PC-9 (cell line): ENCODE measurements at regions not wholly inside any gene's neighbourhood (a gene's known extent, or its start where the extent isn't known, plus 50 kb on each side); places are given as distances from the start of the nearest gene placed in this dataset.

Experiments used
- CTCF ChIP-seq: fragments of 200-600 bp; sonication (generic); conservative IDR thresholded peaks from 2 replicates; pipeline ENCODE4 v1.6.1; 2017; ENCODE audit warnings: mixed run types, antibody characterized with exemption, mild to moderate bottlenecking, moderate library complexity
- EZH2 ChIP-seq: fragments of 200-600 bp; sonication (generic); IDR thresholded peaks from 2 replicates; pipeline ENCODE4 v1.8.0; 2017; ENCODE audit warnings: antibody characterized with exemption, low read depth

- TF ChIP-seq CTCF (no peak), EZH2 (no peak)
Measured at GRCh38 chr9:113741886-113742854, 133.9 kb upstream of the ZNF618 start.
